ENCODE measurements at regions not wholly inside any gene's neighbourhood (a gene's known extent, or its start where the extent isn't known, plus 50 kb on each side); places are given as distances from the start of the nearest gene placed in this dataset.

DNA sequence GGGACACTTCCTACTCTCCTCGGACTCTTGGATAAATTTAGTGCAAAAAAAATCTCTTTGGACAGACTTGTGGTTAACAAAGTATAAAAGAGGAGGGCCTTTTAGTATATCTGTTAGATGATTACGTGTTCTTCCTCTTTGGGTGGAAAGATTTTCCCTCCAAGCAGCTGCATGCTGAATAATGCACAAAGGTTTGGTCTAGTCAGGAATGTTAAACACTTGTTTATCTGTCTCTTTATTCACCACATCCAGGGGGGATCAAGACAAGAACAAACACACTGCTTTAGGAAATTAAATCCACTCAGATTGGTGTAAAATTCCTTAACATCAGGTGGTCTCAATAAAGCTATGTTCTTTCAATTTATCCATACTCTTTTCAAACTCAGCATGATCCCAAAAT lies 260.9 kb upstream of the CHD6 start:
- Histone ChIP-seq H3K27me3 (ENCODE audit: control insufficient read depth in 1 of 2, insufficient read depth in 2 of 2, low read length in 2 of 2) (no peaks in the 10 kb centered on the region), H3K4me3 (ENCODE audit: low read depth in 1 of 2, low read length in 2 of 2) (no peak overlapping the region), H3K9ac (ENCODE audit: low read length) (no peak overlapping the region), H3K9me3 (ENCODE audit: low read length) (no peaks in the 10 kb centered on the region), H3K27ac (ENCODE audit: low read depth, low read length) (no peak overlapping the region), H3K36me3 (ENCODE audit: insufficient read depth, low read length) (no peaks in the 10 kb centered on the region), H3K4me1 (ENCODE audit: insufficient read depth, low read length) (no peaks in the 10 kb centered on the region)

DNA sequence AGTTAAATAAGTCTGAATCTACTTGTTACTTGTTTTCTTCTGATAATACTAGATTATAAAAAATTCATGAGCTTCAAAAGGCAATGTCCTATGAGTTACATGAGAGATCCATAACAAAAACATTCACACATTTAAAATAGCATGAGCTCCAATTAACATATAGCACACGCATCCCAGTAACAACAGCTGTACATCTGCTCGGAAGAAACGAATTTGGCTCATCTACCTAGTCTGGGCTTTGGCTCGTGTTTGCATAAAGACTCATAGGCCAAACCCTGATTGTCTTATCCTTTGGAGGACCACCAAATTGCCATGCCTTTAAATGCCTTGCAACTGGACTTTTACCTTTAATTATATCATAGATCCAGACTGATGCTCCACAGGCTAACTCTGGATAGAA lies 259.7 kb upstream of the CHD6 start:
- Histone ChIP-seq H3K36me3 (ENCODE audit: insufficient read depth, low read length) (no peaks in the 10 kb centered on the region), H3K9me3 (ENCODE audit: low read length) (no peaks in the 10 kb centered on the region), H3K4me3 (ENCODE audit: low read depth in 1 of 2, low read length in 2 of 2) (no peak overlapping the region), H3K4me1 (ENCODE audit: insufficient read depth, low read length) (no peaks in the 10 kb centered on the region), H3K27ac (ENCODE audit: low read depth, low read length) (no peak overlapping the region), H3K9ac (ENCODE audit: low read length) (no peak overlapping the region), H3K27me3 (ENCODE audit: control insufficient read depth in 1 of 2, insufficient read depth in 2 of 2, low read length in 2 of 2) (no peaks in the 10 kb centered on the region)

DNA sequence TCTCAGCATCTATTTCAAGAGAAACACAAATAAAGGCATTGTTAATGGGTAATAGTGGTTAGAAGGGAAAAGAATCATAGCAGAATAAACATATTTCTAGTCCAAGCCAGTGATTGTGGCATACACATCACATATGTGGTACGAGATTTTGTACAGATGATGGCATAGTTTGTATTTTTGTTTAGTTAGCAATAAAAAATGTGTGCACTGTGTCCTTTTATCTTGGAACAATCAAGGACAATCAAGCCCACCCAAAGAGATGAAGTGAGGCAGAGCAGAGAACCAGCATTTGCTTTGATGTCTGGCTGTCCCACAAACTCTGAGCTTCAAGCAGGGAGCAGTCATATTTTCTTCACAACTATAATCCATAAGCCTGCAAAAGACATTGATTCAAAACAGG lies 256.5 kb upstream of the CHD6 start:
- no peak overlapping the region for H3K4me3 ChIP-seq (ENCODE audit: low read depth in 1 of 2, low read length in 2 of 2)
- no peaks in the 10 kb centered on the region for H3K9me3 ChIP-seq (ENCODE audit: low read length)
- no peaks in the 10 kb centered on the region for H3K36me3 ChIP-seq (ENCODE audit: insufficient read depth, low read length)
- no peak overlapping the region for H3K9ac ChIP-seq (ENCODE audit: low read length)
- no peaks in the 10 kb centered on the region for H3K27me3 ChIP-seq (ENCODE audit: control insufficient read depth in 1 of 2, insufficient read depth in 2 of 2, low read length in 2 of 2)
- no peaks in the 10 kb centered on the region for H3K4me1 ChIP-seq (ENCODE audit: insufficient read depth, low read length)
- no peak overlapping the region for H3K27ac ChIP-seq (ENCODE audit: low read depth, low read length)

DNA sequence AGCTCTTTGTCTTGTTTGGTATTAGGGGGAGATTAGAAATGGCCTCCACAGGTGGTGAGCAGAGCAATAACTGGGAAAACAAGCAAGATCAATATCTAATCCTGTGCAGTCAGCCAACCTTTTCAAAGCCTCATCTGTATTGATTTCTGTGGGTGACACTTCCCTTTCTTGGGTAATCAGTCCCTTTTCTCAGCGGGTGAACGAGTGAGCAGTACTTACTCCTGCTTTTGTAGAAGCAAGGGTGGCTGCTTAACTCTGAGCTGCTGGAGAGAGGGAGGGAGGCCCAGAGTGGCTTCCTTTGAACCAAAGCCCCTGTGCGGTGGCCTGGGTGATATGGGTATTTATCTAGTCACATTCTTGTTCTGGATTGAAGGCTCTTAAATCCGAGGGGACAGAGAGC lies 254.8 kb upstream of the CHD6 start:
- Histone ChIP-seq H3K27ac (ENCODE audit: low read depth, low read length) (no peak overlapping the region), H3K9me3 (ENCODE audit: low read length) (peaks cover 5% of the 10 kb centered on the region), H3K9ac (ENCODE audit: low read length) (no peak overlapping the region)

DNA sequence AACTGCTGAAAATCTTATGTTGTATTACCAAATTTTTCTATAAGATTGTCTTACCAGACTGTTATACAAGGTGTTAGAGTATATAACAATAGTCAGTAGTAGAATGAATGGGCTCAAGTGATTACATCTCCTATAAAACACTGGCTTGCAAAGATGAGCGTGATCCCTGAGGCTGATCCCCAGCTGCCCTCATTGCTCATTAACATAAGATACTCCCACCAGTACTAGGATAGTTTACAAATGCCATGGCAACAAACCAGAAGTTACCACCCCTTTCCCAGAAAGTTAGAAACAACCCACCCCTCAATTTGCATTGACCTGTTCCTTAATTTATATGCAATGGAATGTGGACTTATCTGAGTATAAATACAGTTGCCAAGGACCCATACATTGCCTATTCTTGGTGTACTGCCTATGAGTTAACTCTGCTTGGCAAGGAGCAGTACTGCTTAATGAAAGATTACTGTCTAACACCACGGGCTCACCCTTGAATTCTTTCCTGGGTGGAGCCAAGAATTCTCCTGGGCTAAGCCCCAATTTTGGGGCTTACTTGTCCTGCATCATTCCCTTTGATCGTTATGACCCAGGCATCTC lies 252.8 kb upstream of the CHD6 start:
- H3K4me1 ChIP-seq (ENCODE audit: insufficient read depth, low read length) = no peaks in the 10 kb centered on the region
- no peak overlapping the region for H3K27ac ChIP-seq (ENCODE audit: low read depth, low read length)
- no peaks in the 10 kb centered on the region for H3K36me3 ChIP-seq (ENCODE audit: insufficient read depth, low read length)
- H3K9me3 ChIP-seq (ENCODE audit: low read length) = peaks cover 5% of the 10 kb centered on the region
- no peak overlapping the region for H3K9ac ChIP-seq (ENCODE audit: low read length)
- H3K27me3 ChIP-seq (ENCODE audit: control insufficient read depth in 1 of 2, insufficient read depth in 2 of 2, low read length in 2 of 2) = no peaks in the 10 kb centered on the region
- H3K4me3 ChIP-seq (ENCODE audit: low read depth in 1 of 2, low read length in 2 of 2) = no peak overlapping the region

More for the DNA sequence above, 254.8 kb upstream of the CHD6 start:
- no peaks in the 10 kb centered on the region for H3K36me3 ChIP-seq (ENCODE audit: insufficient read depth, low read length)
- H3K27me3 ChIP-seq (ENCODE audit: control insufficient read depth in 1 of 2, insufficient read depth in 2 of 2, low read length in 2 of 2) = no peaks in the 10 kb centered on the region
- H3K4me3 ChIP-seq (ENCODE audit: low read depth in 1 of 2, low read length in 2 of 2) = no peak overlapping the region
- H3K4me1 ChIP-seq (ENCODE audit: insufficient read depth, low read length) = no peaks in the 10 kb centered on the region

DNA sequence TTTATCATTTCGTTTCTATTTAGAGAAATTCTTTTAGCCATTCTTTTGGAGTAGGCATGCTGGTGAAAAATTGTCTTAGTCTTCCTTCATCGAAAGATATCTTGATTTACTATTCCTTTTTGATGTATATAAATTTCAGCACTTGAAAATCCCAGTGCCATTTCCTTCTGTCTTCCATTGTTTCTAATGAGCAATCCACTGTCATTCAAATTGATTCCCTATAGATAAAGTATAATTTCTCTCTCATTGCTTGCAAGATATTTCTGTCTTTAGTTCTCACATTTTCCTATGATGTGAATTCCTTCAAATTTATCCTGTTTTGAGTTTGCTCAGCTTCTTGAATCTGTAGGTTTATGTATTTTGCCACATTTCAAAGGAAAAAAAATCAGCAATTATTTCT lies 251.1 kb upstream of the CHD6 start:
- Histone ChIP-seq H3K36me3 (ENCODE audit: insufficient read depth, low read length) (no peaks in the 10 kb centered on the region), H3K4me3 (ENCODE audit: low read depth in 1 of 2, low read length in 2 of 2) (no peak overlapping the region), H3K9ac (ENCODE audit: low read length) (no peak overlapping the region), H3K27ac (ENCODE audit: low read depth, low read length) (no peak overlapping the region), H3K4me1 (ENCODE audit: insufficient read depth, low read length) (no peaks in the 10 kb centered on the region), H3K9me3 (ENCODE audit: low read length) (peaks cover 5% of the 10 kb centered on the region), H3K27me3 (ENCODE audit: control insufficient read depth in 1 of 2, insufficient read depth in 2 of 2, low read length in 2 of 2) (no peaks in the 10 kb centered on the region)

DNA sequence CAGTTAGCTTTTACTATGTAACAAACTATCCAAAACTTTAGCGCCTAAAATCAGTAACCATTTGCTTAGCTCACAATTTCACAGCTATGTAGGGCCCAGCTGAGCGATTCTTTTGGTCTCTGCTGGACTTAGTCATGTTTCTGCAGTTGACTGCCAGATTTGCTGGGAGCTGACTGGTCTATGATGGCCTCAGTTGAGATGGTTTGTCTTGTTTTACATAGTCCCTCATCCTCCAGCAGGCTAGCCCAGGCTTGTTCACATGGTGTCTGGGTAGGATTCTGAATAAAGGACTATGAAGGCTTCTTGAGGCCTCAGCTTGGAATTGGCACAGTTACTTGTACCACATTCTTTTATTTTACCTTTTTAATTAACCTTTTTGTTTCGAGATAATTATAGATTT lies 247.8 kb upstream of the CHD6 start:
- no peaks in the 10 kb centered on the region for H3K27me3 ChIP-seq (ENCODE audit: control insufficient read depth in 1 of 2, insufficient read depth in 2 of 2, low read length in 2 of 2)
- no peak overlapping the region for H3K9ac ChIP-seq (ENCODE audit: low read length)
- H3K27ac ChIP-seq (ENCODE audit: low read depth, low read length) = no peak overlapping the region
- no peaks in the 10 kb centered on the region for H3K4me1 ChIP-seq (ENCODE audit: insufficient read depth, low read length)
- H3K4me3 ChIP-seq (ENCODE audit: low read depth in 1 of 2, low read length in 2 of 2) = no peak overlapping the region
- peaks cover 5% of the 10 kb centered on the region for H3K9me3 ChIP-seq (ENCODE audit: low read length)
- H3K36me3 ChIP-seq (ENCODE audit: insufficient read depth, low read length) = no peaks in the 10 kb centered on the region

DNA sequence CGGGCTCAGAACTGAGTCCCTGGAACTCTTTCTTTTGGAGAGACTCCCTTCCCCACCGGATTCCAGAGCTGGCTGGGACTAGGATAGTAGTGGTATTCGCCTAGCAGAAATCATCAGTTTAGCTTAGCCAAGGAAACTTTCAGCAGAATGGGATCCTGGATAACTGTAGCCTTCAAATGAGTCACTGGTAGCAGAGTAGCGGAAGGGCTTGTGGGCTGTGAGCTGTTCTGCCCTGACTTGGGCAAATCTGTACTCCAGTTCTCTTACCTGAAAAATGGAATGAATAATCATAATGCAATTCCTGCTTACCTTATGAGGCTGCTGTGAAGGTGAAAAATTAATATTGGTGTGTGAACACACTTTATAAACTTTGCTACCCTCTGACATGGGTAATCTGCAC lies 244.3 kb upstream of the CHD6 start:
- Histone ChIP-seq H3K36me3 (ENCODE audit: insufficient read depth, low read length) (no peaks in the 10 kb centered on the region), H3K27me3 (ENCODE audit: control insufficient read depth in 1 of 2, insufficient read depth in 2 of 2, low read length in 2 of 2) (no peaks in the 10 kb centered on the region), H3K4me3 (ENCODE audit: low read depth in 1 of 2, low read length in 2 of 2) (no peak overlapping the region), H3K27ac (ENCODE audit: low read depth, low read length) (no peak overlapping the region), H3K9me3 (ENCODE audit: low read length) (no peaks in the 10 kb centered on the region), H3K4me1 (ENCODE audit: insufficient read depth, low read length) (no peaks in the 10 kb centered on the region), H3K9ac (ENCODE audit: low read length) (no peak overlapping the region)

DNA sequence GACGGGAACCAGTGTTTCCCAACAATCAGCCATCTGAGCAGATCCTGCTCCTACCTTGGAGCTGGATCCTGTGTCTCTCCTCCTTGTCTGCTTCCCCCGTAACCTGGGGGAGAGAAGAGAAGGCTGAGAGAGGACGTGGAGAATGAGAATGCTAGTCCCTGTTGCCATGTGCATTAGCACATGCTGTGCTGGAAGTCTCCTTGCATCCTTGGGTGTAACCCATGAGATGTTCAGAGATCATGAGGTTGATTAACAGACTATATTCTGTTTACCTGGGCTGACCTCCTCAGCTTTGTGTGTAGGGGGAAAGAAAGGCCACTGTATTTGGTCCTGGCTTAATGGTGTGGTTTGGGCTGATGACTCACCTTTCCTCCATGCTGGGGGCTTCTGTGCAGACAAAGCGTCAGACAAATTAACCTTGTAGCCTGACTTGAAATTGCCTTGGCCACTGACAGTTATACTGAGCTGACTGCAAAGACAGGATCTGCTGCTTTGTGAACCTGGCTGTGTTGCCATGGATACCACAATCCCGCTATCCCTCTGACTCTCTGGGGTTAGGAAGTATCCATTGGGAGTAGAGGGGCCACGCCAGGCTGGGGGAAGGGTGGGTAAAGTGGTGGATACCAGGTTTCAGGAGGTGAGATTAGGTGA lies 243.7 kb upstream of the CHD6 start:
- Histone ChIP-seq H3K4me1 (ENCODE audit: insufficient read depth, low read length) (no peaks in the 10 kb centered on the region), H3K9ac (ENCODE audit: low read length) (no peak overlapping the region), H3K4me3 (ENCODE audit: low read depth in 1 of 2, low read length in 2 of 2) (no peak overlapping the region), H3K27me3 (ENCODE audit: control insufficient read depth in 1 of 2, insufficient read depth in 2 of 2, low read length in 2 of 2) (no peaks in the 10 kb centered on the region), H3K27ac (ENCODE audit: low read depth, low read length) (no peak overlapping the region), H3K9me3 (ENCODE audit: low read length) (no peaks in the 10 kb centered on the region), H3K36me3 (ENCODE audit: insufficient read depth, low read length) (no peaks in the 10 kb centered on the region)

DNA sequence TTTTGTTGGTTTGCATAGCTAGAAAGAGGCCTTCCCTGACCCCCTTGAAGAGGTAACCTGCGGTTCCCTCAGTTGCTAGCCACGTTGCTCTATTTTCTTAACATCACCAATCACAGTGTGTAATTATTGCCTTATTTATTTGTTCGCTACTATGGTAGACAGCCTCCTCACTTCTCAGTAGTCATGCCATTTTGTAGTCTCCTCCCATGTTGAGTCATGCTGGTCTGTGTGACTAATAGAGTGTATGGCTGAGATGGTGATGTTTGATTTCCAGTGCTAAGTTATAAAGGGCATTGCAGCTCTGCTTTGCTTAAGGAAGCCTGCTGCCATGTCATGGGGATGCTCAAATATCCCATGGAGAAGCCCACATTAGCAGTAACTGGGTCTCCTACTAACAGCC lies 236.6 kb upstream of the CHD6 start:
- Histone ChIP-seq H3K36me3 (ENCODE audit: insufficient read depth, low read length) (no peaks in the 10 kb centered on the region), H3K9ac (ENCODE audit: low read length) (no peak overlapping the region), H3K9me3 (ENCODE audit: low read length) (no peaks in the 10 kb centered on the region), H3K4me1 (ENCODE audit: insufficient read depth, low read length) (no peaks in the 10 kb centered on the region), H3K27me3 (ENCODE audit: control insufficient read depth in 1 of 2, insufficient read depth in 2 of 2, low read length in 2 of 2) (peaks cover 0 to 3% of the 10 kb centered on the region in 2 donors), H3K4me3 (ENCODE audit: low read depth in 1 of 2, low read length in 2 of 2) (no peak overlapping the region), H3K27ac (ENCODE audit: low read depth, low read length) (no peak overlapping the region)

DNA sequence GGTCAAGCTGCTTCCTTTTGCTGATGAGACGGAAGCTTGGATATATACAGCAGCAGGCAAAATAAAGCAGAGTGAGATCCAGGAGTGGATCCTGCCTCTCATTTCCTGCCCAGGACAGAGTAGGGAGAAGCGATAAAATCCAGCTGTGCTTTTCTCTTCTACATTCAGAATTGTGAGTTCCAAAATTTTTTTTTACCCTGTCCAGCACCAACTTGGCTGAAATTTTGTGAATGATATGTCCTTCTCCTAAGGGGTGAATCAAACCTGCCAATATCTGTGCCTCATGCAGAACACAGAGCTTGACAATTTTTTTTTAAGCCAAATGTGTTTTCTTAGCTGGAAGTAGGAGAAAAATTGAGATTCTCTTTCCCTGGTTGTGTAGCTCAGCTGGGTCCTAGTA lies 235.6 kb upstream of the CHD6 start:
- H3K9ac ChIP-seq (ENCODE audit: low read length) = no peak overlapping the region
- no peaks in the 10 kb centered on the region for H3K4me1 ChIP-seq (ENCODE audit: insufficient read depth, low read length)
- no peak overlapping the region for H3K4me3 ChIP-seq (ENCODE audit: low read depth in 1 of 2, low read length in 2 of 2)
- no peaks in the 10 kb centered on the region for H3K9me3 ChIP-seq (ENCODE audit: low read length)
- H3K27me3 ChIP-seq (ENCODE audit: control insufficient read depth in 1 of 2, insufficient read depth in 2 of 2, low read length in 2 of 2) = peaks cover 0 to 3% of the 10 kb centered on the region in 2 donors
- no peaks in the 10 kb centered on the region for H3K36me3 ChIP-seq (ENCODE audit: insufficient read depth, low read length)
- no peak overlapping the region for H3K27ac ChIP-seq (ENCODE audit: low read depth, low read length)

DNA sequence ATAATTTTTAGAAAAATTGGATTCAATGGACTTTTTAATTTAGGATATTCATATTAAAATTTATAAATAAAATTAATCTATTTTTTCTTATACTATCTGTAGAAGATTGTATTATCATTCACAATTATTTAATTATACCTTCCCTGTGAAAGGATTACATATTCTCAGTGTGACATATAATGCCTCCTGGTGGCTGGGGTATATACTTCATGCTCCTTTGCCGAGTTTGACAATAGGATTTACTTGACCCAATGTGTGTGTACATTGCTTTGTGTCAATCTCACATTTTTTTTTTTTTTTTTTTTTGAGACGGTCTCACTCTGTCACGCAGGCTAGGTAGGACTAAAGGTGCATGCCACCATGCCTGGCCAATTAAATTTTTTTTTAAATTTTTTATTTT lies 230.0 kb upstream of the CHD6 start:
- H3K9me3 ChIP-seq (ENCODE audit: low read length) = no peaks in the 10 kb centered on the region
- H3K9ac ChIP-seq (ENCODE audit: low read length) = no peak overlapping the region
- no peaks in the 10 kb centered on the region for H3K4me1 ChIP-seq (ENCODE audit: insufficient read depth, low read length)
- H3K27ac ChIP-seq (ENCODE audit: low read depth, low read length) = no peak overlapping the region
- no peaks in the 10 kb centered on the region for H3K36me3 ChIP-seq (ENCODE audit: insufficient read depth, low read length)
- no peaks in the 10 kb centered on the region for H3K27me3 ChIP-seq (ENCODE audit: control insufficient read depth in 1 of 2, insufficient read depth in 2 of 2, low read length in 2 of 2)
- H3K4me3 ChIP-seq (ENCODE audit: low read depth in 1 of 2, low read length in 2 of 2) = no peak overlapping the region
